Panc1 (cell line): ENCODE measurements at regions not wholly inside any gene's neighbourhood (a gene's known extent, or its start where the extent isn't known, plus 50 kb on each side); places are given as distances from the start of the nearest gene placed in this dataset.
A peak's percentile ranks its signal among the peaks of the same experiment; 100 is the strongest.

Experiments used
- ATAC-seq: fragments of 200-7000 bp; cut with Tn5 transposase; 2 replicates; pipeline ENCODE4 v1.9.1; 2020; ENCODE audit warnings: mild to moderate bottlenecking, moderate library complexity
- BruUV-seq: library from RNA; stranded (reverse); fragments of 400-500 nt; replicated peaks from 2 replicates; lab custom pipeline; 2021; lab: Mats Ljungman, UMichigan
- CTCF ChIA-PET: fragments of 300-600 bp; sonication (Branson Sonifier 250); formaldehyde crosslinking; loops from one replicate; lab custom pipeline; 2022; ENCODE audit warnings: antibody characterized with exemption; lab: Charles Lee
- POLR2A ChIA-PET: fragments of 300-600 bp; sonication (Branson Sonifier 250); formaldehyde crosslinking; loops from one replicate; lab custom pipeline; 2022; ENCODE audit warnings: antibody characterized with exemption; lab: Charles Lee
- DNase-seq: peaks from one replicate; pipeline ENCODE4 v3.0.0-alpha.2; 2010; ENCODE audit warnings: low read depth, low spot score
- H3K27ac ChIP-seq: 2 replicates; pipeline ENCODE4 v1.5.1; 2011; ENCODE audit warnings: mild to moderate bottlenecking, low read length, inconsistent platforms
- H3K27me3 ChIP-seq: fragments of 200-500 bp; sonication (Bioruptor generic); 2 replicates; pipeline ENCODE4 v1.6.0; 2014; ENCODE audit warnings: low read length, inconsistent platforms; ENCODE audit not compliant: control insufficient read depth, insufficient read depth
- H3K36me3 ChIP-seq: fragments of 200-500 bp; sonication (Bioruptor generic); 2 replicates; pipeline ENCODE4 v1.5.1; 2014; ENCODE audit warnings: inconsistent platforms, mild to moderate bottlenecking, low read length, moderate library complexity; ENCODE audit not compliant: control insufficient read depth, insufficient read depth
- H3K4me1 ChIP-seq: 2 replicates; pipeline ENCODE4 v1.5.1; 2011; ENCODE audit warnings: inconsistent platforms, mild to moderate bottlenecking, low read length, moderate library complexity; ENCODE audit not compliant: control insufficient read depth, insufficient read depth
- H3K4me3 ChIP-seq, 2 experiments: 2 replicates each; pipeline ENCODE4 v1.5.1; 2011 to 2012; ENCODE audit warnings: low read depth in 2 of 2, low read length in 2 of 2, mild to moderate bottlenecking in 2 of 2, inconsistent platforms in 1 of 2, moderate library complexity in 1 of 2
- H3K9me3 ChIP-seq: fragments of 200-500 bp; sonication (Bioruptor generic); 2 replicates; pipeline ENCODE4 v1.5.1; 2014; ENCODE audit warnings: low read depth, mild to moderate bottlenecking, inconsistent platforms, low read length, moderate library complexity; ENCODE audit not compliant: control insufficient read depth, insufficient read depth
- CTCF ChIP-seq: fragments of 450-650 bp; IDR thresholded peaks from 2 replicates; pipeline ENCODE4 v1.5.1; 2017; ENCODE audit warnings: mild to moderate bottlenecking
- POLR2AphosphoS5 ChIP-seq: IDR thresholded peaks from 2 replicates; pipeline ENCODE4 v1.6.1; 2012; ENCODE audit warnings: mild to moderate bottlenecking, low read depth, low read length, moderate library complexity
- REST ChIP-seq, 2 experiments: IDR thresholded peaks; 2 replicates each; pipeline ENCODE4 v1.6.1; 2011 to 2012; ENCODE audit warnings: low read depth in 2 of 2, control low read depth in 1 of 2, low read length in 1 of 2, mild to moderate bottlenecking in 1 of 2, moderate library complexity in 1 of 2; ENCODE audit not compliant: insufficient read depth in 1 of 2
- SIN3A ChIP-seq: IDR thresholded peaks from 2 replicates; pipeline ENCODE4 v1.6.1; 2012; ENCODE audit warnings: low read depth, mild to moderate bottlenecking, low read length, moderate library complexity, borderline replicate concordance; ENCODE audit not compliant: insufficient read depth
- TCF7L2 ChIP-seq: IDR thresholded peaks from 2 replicates; pipeline ENCODE4 v1.6.1; 2011; ENCODE audit warnings: mild to moderate bottlenecking, low read depth, low read length, inconsistent platforms
- in situ Hi-C: cut with HindIII; loops from 2 replicates; pipeline ENCODE4 v1.10.0; 2016; ENCODE audit warnings: low sequenced_read_pairs, low pct_unique_long_range_greater_than_20kb
- intact Hi-C: fragments of 100-400 bp; cut with micrococcal nuclease; formaldehyde crosslinking; loops from one replicate; pipeline ENCODE4 v1.10.0; 2022; ENCODE audit not compliant: unreplicated experiment

- Histone ChIP-seq H3K4me1 (no peaks in the 10 kb centered on the region), H3K27ac (no peak overlapping the region), H3K27me3 (no peaks in the 10 kb centered on the region), H3K36me3 (no peaks in the 10 kb centered on the region), H3K9me3 (no peaks in the 10 kb centered on the region), H3K4me3 (no peak overlapping the region)
- ATAC-seq (no peak), DNase-seq (no peak)
- ChIA-PET POLR2A (interaction anchor here (0.7 kb wide), 1 partner anchor 1034 kb away, joined by 3 read pairs; no protein-coding TSS in a partner anchor), CTCF (no interaction called here)
- TF ChIP-seq TCF7L2, result no peak
- no peak for TF ChIP-seq SIN3A
- no peak for TF ChIP-seq POLR2AphosphoS5
- no peak for TF ChIP-seq REST (IDR thresholded peaks at IDR 0.05; ENCODE audit: insufficient read depth in 1 of 2, low read depth in 2 of 2, low read length in 1 of 2)
- TF ChIP-seq CTCF, result no peak
- intact Hi-C loops, result loop anchor here (5.0 kb wide), 1 partner anchor 658 kb away; a partner anchor contains a TSS
- no TSS peak for BruUV-seq
- in situ Hi-C loops, result no loop called here
These were observed 641.0 kb upstream of the ARGLU1 start for GRCh38 chr13:107208889-107209288.

DNA sequence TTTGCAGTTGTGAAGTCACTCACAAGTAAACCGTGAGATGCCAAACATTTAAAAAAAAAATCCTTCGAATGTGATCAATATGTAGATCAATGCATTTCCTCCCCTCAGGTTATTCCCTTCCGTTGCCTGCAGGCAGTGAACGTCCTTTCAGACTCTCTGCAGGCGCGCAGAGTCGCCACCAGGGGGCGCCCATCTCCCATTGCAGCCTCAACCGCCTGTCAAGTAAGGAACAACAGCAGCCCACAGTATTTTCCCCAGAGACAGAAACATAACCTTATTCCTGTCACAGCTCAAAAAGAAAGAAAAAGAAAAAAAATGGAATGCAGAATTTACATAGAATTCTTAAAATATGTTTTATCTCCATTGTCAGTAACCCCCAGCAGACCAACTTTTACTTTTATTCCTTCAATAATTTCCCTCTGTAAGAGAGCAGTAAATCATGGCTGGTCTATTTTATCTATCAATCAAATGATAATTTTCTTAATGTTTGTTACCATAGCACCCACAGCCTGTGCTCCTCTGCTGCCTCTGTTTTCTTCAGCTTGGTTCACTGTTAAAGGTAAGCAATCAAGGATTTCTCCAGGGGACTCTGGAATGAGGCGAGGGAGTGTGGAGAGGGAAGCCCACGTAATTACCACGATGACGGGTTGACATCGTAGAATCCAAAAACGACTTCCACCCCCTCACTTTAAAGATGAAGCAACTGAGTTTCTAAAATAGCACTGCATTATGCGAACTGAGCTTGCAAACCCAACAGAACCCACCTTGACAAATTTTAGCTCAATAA lies 637.6 kb upstream of the ARGLU1 start:
- ChIA-PET CTCF (no interaction called here), POLR2A (no interaction called here)
- BruUV-seq, result no TSS peak
- TF ChIP-seq CTCF (peak; percentile 85), SIN3A (no peak)
- DNase-seq (peak; percentile 25), ATAC-seq (peak; percentile 84)
- Histone ChIP-seq H3K27me3 (no peaks in the 10 kb centered on the region), H3K9me3 (no peaks in the 10 kb centered on the region), H3K36me3 (no peaks in the 10 kb centered on the region), H3K4me1 (no peaks in the 10 kb centered on the region), H3K4me3 (no peak overlapping the region), H3K27ac (no peak overlapping the region)
- intact Hi-C loops (loop anchor here (1.0 to 5.0 kb wide), 2 partner anchors 662 to 950 kb away; a partner anchor contains a TSS), in situ Hi-C loops (no loop called here)
